DLD1 (cell line): ENCODE measurements at regions not wholly inside any gene's neighbourhood (a gene's known extent, or its start where the extent isn't known, plus 50 kb on each side); places are given as distances from the start of the nearest gene placed in this dataset.
"Not testable (repeated sequence)": the region's sequence is repeated elsewhere in the genome, so short reads cannot be mapped to it uniquely, and the experiment has no call there.

ENCODE experiments used
- in situ Hi-C: cut with HindIII; loops from 2 replicates; pipeline ENCODE4 v1.10.0; 2017; ENCODE audit warnings: low sequenced_read_pairs

- in situ Hi-C loops = not testable (repeated sequence)
Observed at GRCh38 chr20:18876394-18876793, 62.8 kb downstream of the SCP2D1 start.

GRCh38 chr20:18879262-18879661 is 65.7 kb downstream of the SCP2D1 start:
- in situ Hi-C loops = no loop called here

GRCh38 chr20:18886756-18887155 is 73.2 kb downstream of the SCP2D1 start:
- in situ Hi-C loops = no loop called here

GRCh38 chr20:18901980-18902737 is 88.6 kb downstream of the SCP2D1 start:
- in situ Hi-C loops = no loop called here

- in situ Hi-C loops = no loop called here
Observed at GRCh38 chr20:18904192-18904591, 90.6 kb downstream of the SCP2D1 start.

GRCh38 chr20:18904624-18905023 is 91.0 kb downstream of the SCP2D1 start:
- in situ Hi-C loops = no loop called here

- in situ Hi-C loops = no loop called here
Observed at GRCh38 chr20:18906046-18906445, 92.5 kb downstream of the SCP2D1 start.

GRCh38 chr20:18907353-18907752 is 93.8 kb downstream of the SCP2D1 start:
- in situ Hi-C loops = no loop called here

- in situ Hi-C loops = no loop called here
Observed at GRCh38 chr20:18908109-18908508, 94.5 kb downstream of the SCP2D1 start.

GRCh38 chr20:18909254-18909653 is 95.7 kb downstream of the SCP2D1 start:
- in situ Hi-C loops = no loop called here

- in situ Hi-C loops = loop anchor here (10.0 kb wide), 1 partner anchor 681 kb away; no protein-coding TSS in a partner anchor
Observed at GRCh38 chr20:18913701-18914100, 100.1 kb downstream of the SCP2D1 start.

GRCh38 chr20:18914796-18915195 is 101.2 kb downstream of the SCP2D1 start:
- in situ Hi-C loops = loop anchor here (10.0 kb wide), 1 partner anchor 680 kb away; no protein-coding TSS in a partner anchor

- in situ Hi-C loops = loop anchor here (10.0 kb wide), 1 partner anchor 678 kb away; no protein-coding TSS in a partner anchor
Observed at GRCh38 chr20:18916886-18917750, 103.5 kb downstream of the SCP2D1 start.

- in situ Hi-C loops = loop anchor here (10.0 kb wide), 1 partner anchor 675 kb away; no protein-coding TSS in a partner anchor
Observed at GRCh38 chr20:18919996-18920395, 106.4 kb downstream of the SCP2D1 start.

GRCh38 chr20:18921291-18921690 is 107.7 kb downstream of the SCP2D1 start:
- in situ Hi-C loops = no loop called here

- in situ Hi-C loops = no loop called here
Observed at GRCh38 chr20:18922251-18922650, 108.7 kb downstream of the SCP2D1 start.

- in situ Hi-C loops = no loop called here
Observed at GRCh38 chr20:18922898-18923297, 109.3 kb downstream of the SCP2D1 start.

- in situ Hi-C loops = no loop called here
Observed at GRCh38 chr20:18926965-18927364, 113.4 kb downstream of the SCP2D1 start.

GRCh38 chr20:18928626-18929025 is 115.0 kb downstream of the SCP2D1 start:
- in situ Hi-C loops = no loop called here

- in situ Hi-C loops = no loop called here
Observed at GRCh38 chr20:18929800-18930199, 116.2 kb downstream of the SCP2D1 start.

- in situ Hi-C loops = no loop called here
Observed at GRCh38 chr20:18943542-18943941, 130.0 kb downstream of the SCP2D1 start.

- in situ Hi-C loops = no loop called here
Observed at GRCh38 chr20:18956890-18957289, 143.3 kb downstream of the SCP2D1 start.
